Duodenal mucosa (tissue), 2 donors: ENCODE measurements at regions not wholly inside any gene's neighbourhood (a gene's known extent, or its start where the extent isn't known, plus 50 kb on each side); places are given as distances from the start of the nearest gene placed in this dataset.

Source experiments
- H3K27ac ChIP-seq: one replicate; pipeline ENCODE4 v1.7.0; 2013; ENCODE audit warnings: low read depth, low read length
- H3K27me3 ChIP-seq, 2 donors: one replicate each; pipeline ENCODE4 v1.7.0; 2013; ENCODE audit warnings: low read length in 2 of 2, control low read depth in 1 of 2; ENCODE audit not compliant: insufficient read depth in 2 of 2, control insufficient read depth in 1 of 2
- H3K36me3 ChIP-seq, 2 donors: one replicate each; pipeline ENCODE4 v1.7.0; 2013; ENCODE audit warnings: low read length in 2 of 2, control low read depth in 1 of 2; ENCODE audit not compliant: insufficient read depth in 2 of 2, control insufficient read depth in 1 of 2
- H3K4me1 ChIP-seq, 2 donors: one replicate each; pipeline ENCODE4 v1.7.0; 2013; ENCODE audit warnings: low read length in 2 of 2, control low read depth in 1 of 2; ENCODE audit not compliant: insufficient read depth in 2 of 2, control insufficient read depth in 1 of 2
- H3K4me3 ChIP-seq, 2 donors: one replicate each; pipeline ENCODE4 v1.7.0; 2013; ENCODE audit warnings: low read length in 2 of 2, low read depth in 1 of 2
- H3K9ac ChIP-seq, 2 donors: one replicate each; pipeline ENCODE4 v1.7.0; 2013; ENCODE audit warnings: low read length in 2 of 2, low read depth in 1 of 2
- H3K9me3 ChIP-seq, 2 donors: one replicate each; pipeline ENCODE4 v1.7.0; 2013; ENCODE audit warnings: low read length in 2 of 2, control low read depth in 1 of 2; ENCODE audit not compliant: control insufficient read depth in 1 of 2

DNA sequence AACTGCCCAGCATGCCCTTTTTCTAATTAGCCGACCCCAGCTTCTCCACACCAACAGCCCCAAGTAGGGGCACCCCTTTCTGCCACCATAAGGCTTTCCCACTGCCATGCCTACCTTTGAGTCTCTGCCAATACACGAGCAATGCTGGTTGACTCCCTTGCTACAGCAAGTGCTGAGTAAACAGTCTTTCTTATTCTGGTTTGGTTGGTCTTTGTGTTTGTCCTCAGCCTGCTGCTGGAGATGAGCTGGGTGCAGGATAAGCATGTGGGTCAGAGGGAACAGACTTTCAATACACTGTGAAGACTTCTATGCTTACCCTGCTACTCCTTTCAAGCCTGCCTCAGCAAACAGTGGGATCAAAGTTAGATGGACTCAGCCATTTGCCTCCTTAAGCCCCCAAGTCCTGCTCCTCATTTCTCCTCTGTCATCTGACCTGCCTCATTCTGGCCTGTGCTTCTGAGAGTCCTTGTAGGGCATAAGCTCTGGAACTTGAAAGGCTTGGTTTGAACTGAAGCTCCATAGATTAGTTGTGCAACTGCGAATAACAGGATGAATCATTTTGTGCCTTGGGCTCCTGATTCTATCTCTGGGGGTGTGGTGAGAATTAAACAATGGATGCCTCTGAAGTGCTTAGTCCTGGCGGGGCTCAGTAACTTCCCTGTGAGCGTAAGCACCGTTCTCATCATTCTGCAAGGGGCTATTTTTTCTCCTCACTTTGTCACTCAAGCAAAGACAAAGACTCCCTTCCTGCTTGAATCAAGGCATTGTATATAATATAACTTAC is 533.8 kb upstream of the DPP6 start:
- H3K27me3 ChIP-seq = no peaks in the 10 kb centered on the region
- no peaks in the 10 kb centered on the region for H3K36me3 ChIP-seq
- H3K4me3 ChIP-seq = no peak overlapping the region
- no peak overlapping the region for H3K9ac ChIP-seq
- H3K27ac ChIP-seq = no peak overlapping the region
- H3K9me3 ChIP-seq = peaks cover 7 to 10% of the 10 kb centered on the region in 2 donors
- H3K4me1 ChIP-seq = no peaks in the 10 kb centered on the region

- peaks cover 2 to 10% of the 10 kb centered on the region in 2 donors for H3K9me3 ChIP-seq
- no peaks in the 10 kb centered on the region for H3K4me1 ChIP-seq
- no peaks in the 10 kb centered on the region for H3K27me3 ChIP-seq
- H3K4me3 ChIP-seq = no peak overlapping the region
- H3K9ac ChIP-seq = no peak overlapping the region
- no peaks in the 10 kb centered on the region for H3K36me3 ChIP-seq
- H3K27ac ChIP-seq = no peak overlapping the region
Observed at GRCh38 chr7:153521370-153521769, 530.8 kb upstream of the DPP6 start.

DNA sequence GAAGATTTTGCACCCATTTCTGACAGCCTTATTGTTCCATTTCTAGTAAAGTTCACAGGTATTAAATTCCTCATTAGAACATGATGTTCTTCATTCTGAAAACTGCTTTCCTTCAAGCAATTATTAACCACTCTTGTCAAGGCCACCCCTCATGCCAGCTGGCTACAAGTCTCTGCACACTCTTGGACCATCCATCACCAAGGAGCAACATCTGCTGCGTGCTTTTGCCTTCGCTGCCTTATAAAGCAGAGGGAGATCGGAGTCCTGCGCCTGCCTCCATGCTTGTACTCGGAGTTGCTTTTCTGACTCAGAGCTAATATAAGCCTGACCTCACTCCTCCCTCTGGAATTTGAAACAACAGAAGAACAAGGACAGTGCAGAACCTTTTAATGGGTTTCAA is 529.9 kb upstream of the DPP6 start:
- no peak overlapping the region for H3K4me3 ChIP-seq
- no peak overlapping the region for H3K27ac ChIP-seq
- no peaks in the 10 kb centered on the region for H3K4me1 ChIP-seq
- H3K9me3 ChIP-seq = peaks cover 0 to 10% of the 10 kb centered on the region in 2 donors
- H3K27me3 ChIP-seq = no peaks in the 10 kb centered on the region
- no peak overlapping the region for H3K9ac ChIP-seq
- no peaks in the 10 kb centered on the region for H3K36me3 ChIP-seq

- Histone ChIP-seq H3K27ac (no peak overlapping the region), H3K4me1 (no peaks in the 10 kb centered on the region), H3K9ac (no peak overlapping the region), H3K9me3 (peaks cover 0 to 10% of the 10 kb centered on the region in 2 donors), H3K36me3 (no peaks in the 10 kb centered on the region), H3K27me3 (no peaks in the 10 kb centered on the region), H3K4me3 (no peak overlapping the region)
Observed at GRCh38 chr7:153523320-153524015, 528.7 kb upstream of the DPP6 start.

GRCh38 chr7:153524070-153524601 is 528.1 kb upstream of the DPP6 start:
- no peaks in the 10 kb centered on the region for H3K36me3 ChIP-seq
- no peak overlapping the region for H3K9ac ChIP-seq
- H3K9me3 ChIP-seq = peaks cover 3 to 10% of the 10 kb centered on the region in 2 donors
- no peaks in the 10 kb centered on the region for H3K27me3 ChIP-seq
- no peak overlapping the region for H3K27ac ChIP-seq
- H3K4me1 ChIP-seq = no peaks in the 10 kb centered on the region
- H3K4me3 ChIP-seq = no peak overlapping the region

DNA sequence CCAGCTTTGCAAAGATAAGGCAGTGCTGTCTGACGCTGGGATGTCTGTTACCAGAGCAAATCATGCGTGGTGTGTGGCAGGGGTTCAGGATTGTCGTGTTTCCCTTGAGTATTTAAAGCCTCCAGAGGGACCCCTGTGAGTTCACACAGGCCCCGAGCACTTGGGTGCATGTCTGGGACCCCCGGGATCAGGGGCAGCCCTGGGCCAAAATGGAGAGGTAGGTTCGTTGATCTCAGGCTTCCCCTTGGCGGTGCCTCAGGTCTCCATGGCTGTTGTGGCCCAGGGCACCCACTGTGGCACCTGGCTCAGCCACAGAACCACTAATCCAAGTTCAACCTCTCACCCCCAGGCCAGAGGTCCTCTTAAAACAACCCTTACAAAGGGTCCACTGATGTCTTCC is 523.1 kb upstream of the DPP6 start:
- Histone ChIP-seq H3K27me3 (no peaks in the 10 kb centered on the region), H3K4me3 (no peak overlapping the region), H3K9me3 (peaks cover 9 to 13% of the 10 kb centered on the region in 2 donors), H3K4me1 (no peaks in the 10 kb centered on the region), H3K36me3 (no peaks in the 10 kb centered on the region), H3K27ac (no peak overlapping the region), H3K9ac (no peak overlapping the region)

DNA sequence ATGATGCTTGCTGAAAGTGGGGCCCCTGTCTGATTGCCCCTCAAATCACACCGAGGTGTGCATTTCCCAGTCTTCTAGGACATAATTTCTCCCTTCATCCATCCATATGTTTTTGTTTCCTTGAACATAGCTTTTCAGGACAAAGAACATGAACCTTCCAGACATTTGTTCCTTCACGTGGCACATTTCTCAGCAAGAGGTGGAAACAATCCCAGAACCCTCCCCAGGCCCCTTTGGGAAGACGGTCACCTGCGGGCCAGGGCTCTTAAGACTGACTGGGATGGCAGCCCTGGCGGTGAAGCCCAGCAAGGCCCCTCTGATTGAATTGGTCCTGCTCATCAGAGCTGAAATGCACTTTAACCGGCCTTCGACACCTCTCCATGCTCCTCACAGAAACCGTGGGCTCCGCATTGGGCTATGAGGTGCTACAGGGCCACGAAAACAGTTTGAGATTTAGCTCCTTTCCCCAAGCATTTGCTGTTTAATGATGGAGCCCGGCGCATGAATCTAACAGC is 522.5 kb upstream of the DPP6 start:
- H3K27me3 ChIP-seq = no peaks in the 10 kb centered on the region
- H3K9ac ChIP-seq = no peak overlapping the region
- no peaks in the 10 kb centered on the region for H3K4me1 ChIP-seq

DNA sequence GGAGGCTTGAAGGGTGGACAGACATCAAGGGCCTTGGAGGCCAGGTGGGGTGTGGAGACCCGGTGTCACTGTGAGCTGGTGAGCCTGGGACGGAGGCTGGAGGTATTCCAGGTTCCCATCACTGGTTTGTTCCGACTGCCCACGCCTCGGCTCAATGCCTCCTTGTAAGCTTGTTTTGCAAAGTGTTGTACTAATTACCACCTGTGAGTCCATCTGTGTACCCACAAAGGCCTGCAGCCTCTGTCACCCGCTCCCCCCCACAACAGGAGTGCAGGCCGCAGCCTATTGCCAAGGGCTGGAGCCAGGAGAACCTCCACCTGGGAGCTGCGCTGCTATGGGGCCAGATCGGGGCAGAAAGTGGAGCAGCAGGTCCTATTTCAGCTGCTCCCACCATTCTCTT is 521.8 kb upstream of the DPP6 start:
- H3K27ac ChIP-seq = no peak overlapping the region
- H3K36me3 ChIP-seq = no peaks in the 10 kb centered on the region
- no peaks in the 10 kb centered on the region for H3K27me3 ChIP-seq
- no peak overlapping the region for H3K4me3 ChIP-seq
- H3K9ac ChIP-seq = no peak overlapping the region
- H3K9me3 ChIP-seq = peaks cover 13 to 17% of the 10 kb centered on the region in 2 donors
- H3K4me1 ChIP-seq = no peaks in the 10 kb centered on the region

More for the DNA sequence above, 522.5 kb upstream of the DPP6 start:
- no peak overlapping the region for H3K27ac ChIP-seq
- peaks cover 13% of the 10 kb centered on the region in 2 donors for H3K9me3 ChIP-seq
- H3K4me3 ChIP-seq = no peak overlapping the region
- no peaks in the 10 kb centered on the region for H3K36me3 ChIP-seq

DNA sequence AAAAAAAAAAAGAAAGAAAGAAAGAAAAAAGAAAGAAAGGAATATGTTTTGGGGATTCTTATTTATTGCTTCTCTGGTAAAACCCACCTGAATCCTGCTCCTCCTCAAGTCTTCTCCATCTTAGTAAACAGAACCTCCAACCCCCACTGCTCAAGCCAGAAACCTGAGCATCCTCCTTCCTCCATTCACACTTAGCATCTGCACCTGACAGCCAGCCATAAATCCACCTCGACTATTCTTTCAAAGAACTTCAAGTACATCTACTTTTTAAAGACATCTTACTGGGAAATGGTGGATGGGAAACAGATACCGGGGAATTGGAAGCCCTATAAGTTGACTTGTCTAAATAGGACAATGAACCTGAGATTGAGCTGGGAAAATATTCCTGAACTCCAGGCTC is 519.9 kb upstream of the DPP6 start:
- peaks cover 15 to 21% of the 10 kb centered on the region in 2 donors for H3K9me3 ChIP-seq
- no peaks in the 10 kb centered on the region for H3K27me3 ChIP-seq
- no peak overlapping the region for H3K27ac ChIP-seq
- no peaks in the 10 kb centered on the region for H3K36me3 ChIP-seq
- H3K4me1 ChIP-seq = no peaks in the 10 kb centered on the region
- no peak overlapping the region for H3K4me3 ChIP-seq
- no peak overlapping the region for H3K9ac ChIP-seq

DNA sequence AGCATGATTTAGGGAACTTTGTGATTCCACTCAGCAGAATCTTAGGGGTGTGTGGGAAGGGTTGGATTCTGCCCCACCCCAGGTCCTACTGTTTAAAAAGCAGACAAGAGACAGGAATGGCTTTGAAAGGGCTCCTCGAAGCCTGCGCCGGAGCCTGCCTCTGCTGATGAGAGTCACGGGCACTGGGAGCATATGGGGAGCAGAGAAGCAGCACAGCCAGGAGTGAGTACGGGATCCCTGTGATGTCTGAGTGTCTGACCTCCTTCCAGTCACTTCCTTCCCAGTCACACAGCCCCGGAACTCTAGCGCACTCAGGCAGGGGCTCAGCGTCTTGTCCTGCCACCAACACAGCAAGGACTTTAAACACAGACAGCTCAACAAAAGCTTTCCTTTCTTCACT is 514.9 kb upstream of the DPP6 start:
- Histone ChIP-seq H3K27me3 (no peaks in the 10 kb centered on the region), H3K36me3 (no peaks in the 10 kb centered on the region), H3K4me3 (no peak overlapping the region), H3K9me3 (peaks cover 3 to 14% of the 10 kb centered on the region in 2 donors), H3K4me1 (no peaks in the 10 kb centered on the region), H3K9ac (no peak overlapping the region), H3K27ac (no peak overlapping the region)
